A549 (cell line): ENCODE measurements at regions not wholly inside any gene's neighbourhood (a gene's known extent, or its start where the extent isn't known, plus 50 kb on each side); places are given as distances from the start of the nearest gene placed in this dataset.

Source experiments
- CBX2 ChIP-seq: fragments of 200-600 bp; sonication (generic); IDR thresholded peaks from 2 replicates; pipeline ENCODE4 v1.6.1; 2016; ENCODE audit warnings: low read depth, mild to moderate bottlenecking, borderline replicate concordance
- CHD2 ChIP-seq: fragments of 150-350 bp; IDR thresholded peaks from 2 replicates; pipeline ENCODE4 v1.6.1; 2014; ENCODE audit warnings: low read length; ENCODE audit not compliant: partially characterized antibody
- CTCF ChIP-seq: fragments of >200 bp; sonication (Bioruptor Twin); formaldehyde crosslinking; IDR thresholded peaks from 3 replicates; pipeline ENCODE4 v1.5.1; 2016
- E2F6 ChIP-seq: IDR thresholded peaks from 2 replicates; pipeline ENCODE4 v1.6.1; 2012; ENCODE audit warnings: low read depth, borderline replicate concordance
- GATA3 ChIP-seq: IDR thresholded peaks from 2 replicates; pipeline ENCODE4 v1.6.1; 2012; ENCODE audit warnings: borderline replicate concordance
- NR3C1 ChIP-seq: fragments of >200 bp; sonication (Bioruptor Twin); formaldehyde crosslinking; IDR thresholded peaks from 3 replicates; pipeline ENCODE4 v1.6.1; 2017
- POLR2A ChIP-seq: IDR thresholded peaks from 2 replicates; pipeline ENCODE4 v1.6.1; 2012; ENCODE audit warnings: mild to moderate bottlenecking, low read length
- TP53 ChIP-seq: fragments of 250-450 bp; sonication (Bioruptor Pico); IDR thresholded peaks from 2 replicates; pipeline ENCODE4 v1.5.0; 2021; ENCODE audit warnings: mild to moderate bottlenecking, moderate library complexity
- TF ChIP-seq, protein P1 (sequence below): fragments of >200 bp; sonication (Bioruptor Twin); formaldehyde crosslinking; IDR thresholded peaks from 3 replicates; pipeline ENCODE4 v1.6.1; 2016

DNA sequence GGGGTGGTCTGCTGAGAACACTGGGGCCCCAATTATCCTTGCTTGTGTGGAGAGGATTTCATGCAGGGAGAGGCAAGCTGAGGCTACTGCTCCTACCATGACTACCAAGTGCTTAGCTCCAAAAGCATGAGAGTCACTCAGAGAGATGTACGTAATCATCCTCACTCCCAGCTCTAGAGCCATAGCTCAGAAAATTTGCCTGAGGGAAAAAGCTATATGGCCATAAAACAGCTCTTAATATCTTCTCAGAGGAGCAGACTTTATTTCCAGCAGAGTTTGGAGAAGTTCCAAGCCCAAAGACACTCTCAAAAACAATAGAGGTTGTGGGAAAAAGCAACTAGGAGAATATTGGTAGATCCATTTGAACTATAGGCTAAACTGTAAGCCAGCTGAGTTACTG, 106.4 kb upstream of the PBX1 start:
- no peak for TF ChIP-seq CTCF
- no peak for TF ChIP-seq NR3C1
- TF ChIP-seq E2F6 = no peak
- TF ChIP-seq TP53 (CRISPR knock-in tag) = no peak
- no peak for TF ChIP-seq CHD2
- TF ChIP-seq CBX2 = no peak
- TF ChIP-seq GATA3 = no peak
- TF ChIP-seq, protein P1, sequence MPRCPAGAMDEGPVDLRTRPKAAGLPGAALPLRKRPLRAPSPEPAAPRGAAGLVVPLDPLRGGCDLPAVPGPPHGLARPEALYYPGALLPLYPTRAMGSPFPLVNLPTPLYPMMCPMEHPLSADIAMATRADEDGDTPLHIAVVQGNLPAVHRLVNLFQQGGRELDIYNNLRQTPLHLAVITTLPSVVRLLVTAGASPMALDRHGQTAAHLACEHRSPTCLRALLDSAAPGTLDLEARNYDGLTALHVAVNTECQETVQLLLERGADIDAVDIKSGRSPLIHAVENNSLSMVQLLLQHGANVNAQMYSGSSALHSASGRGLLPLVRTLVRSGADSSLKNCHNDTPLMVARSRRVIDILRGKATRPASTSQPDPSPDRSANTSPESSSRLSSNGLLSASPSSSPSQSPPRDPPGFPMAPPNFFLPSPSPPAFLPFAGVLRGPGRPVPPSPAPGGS = no peak
- TF ChIP-seq POLR2A = no peak
